Stimulated activated CD4-positive, alpha-beta T cell treated with anti-CD3 and anti-CD28 coated beads, Interleukin-15, amount 100 ng/mL, for 48 hours (primary cell): ENCODE measurements at regions not wholly inside any gene's neighbourhood (a gene's known extent, or its start where the extent isn't known, plus 50 kb on each side); places are given as distances from the start of the nearest gene placed in this dataset.

Source experiments
- DNase-seq, 2 donors: peaks; one replicate each; pipeline ENCODE4 v3.0.0-alpha.2; 2020; ENCODE audit warnings: low read depth in 2 of 2

DNA sequence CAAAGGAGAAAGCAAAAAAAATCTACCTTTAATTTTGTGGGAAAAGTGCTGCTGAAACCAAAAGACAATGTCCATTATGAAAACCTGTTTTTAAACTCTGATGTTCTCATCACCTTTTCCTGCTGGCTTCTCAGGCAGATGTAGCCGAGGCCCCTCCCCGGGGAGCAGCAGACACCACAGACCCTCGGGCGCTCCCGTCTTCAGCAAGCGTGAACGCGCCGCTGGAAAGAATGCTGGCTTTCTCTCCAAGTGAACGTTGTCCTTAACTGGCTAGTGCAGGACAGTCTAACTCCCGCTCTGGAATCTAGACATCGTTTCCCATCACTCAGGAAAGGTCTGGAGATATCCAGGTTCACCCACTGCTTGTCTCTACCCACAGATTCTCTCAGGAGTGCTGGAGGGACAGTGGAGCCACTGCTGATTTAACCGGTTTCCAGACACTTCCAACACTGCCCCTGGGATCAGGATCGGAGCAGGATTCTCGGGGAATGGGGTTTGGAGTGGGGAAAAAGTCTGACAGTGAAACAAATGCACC, 211.2 kb downstream of the RBFOX3 start:
- no peak for DNase-seq

DNA sequence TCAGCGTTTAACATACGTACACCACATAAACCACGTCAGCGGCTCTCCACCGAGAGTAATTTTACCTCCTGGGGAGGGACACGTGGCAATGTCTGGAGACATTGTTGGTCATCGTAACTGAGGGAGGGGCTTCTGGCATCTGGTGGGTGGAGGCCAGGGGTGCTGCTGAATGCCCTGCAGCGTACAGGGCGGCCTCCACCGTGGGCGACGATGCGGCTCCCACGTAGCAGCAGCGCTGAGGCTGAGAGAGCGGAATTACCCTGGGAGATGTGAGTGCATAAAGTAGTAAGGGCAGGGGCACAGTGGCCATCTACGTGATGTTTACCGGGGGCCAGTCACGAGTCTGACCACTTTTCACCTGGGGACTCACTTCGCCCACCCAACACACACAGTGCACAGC, 212.4 kb downstream of the RBFOX3 start:
- no peak for DNase-seq

DNA sequence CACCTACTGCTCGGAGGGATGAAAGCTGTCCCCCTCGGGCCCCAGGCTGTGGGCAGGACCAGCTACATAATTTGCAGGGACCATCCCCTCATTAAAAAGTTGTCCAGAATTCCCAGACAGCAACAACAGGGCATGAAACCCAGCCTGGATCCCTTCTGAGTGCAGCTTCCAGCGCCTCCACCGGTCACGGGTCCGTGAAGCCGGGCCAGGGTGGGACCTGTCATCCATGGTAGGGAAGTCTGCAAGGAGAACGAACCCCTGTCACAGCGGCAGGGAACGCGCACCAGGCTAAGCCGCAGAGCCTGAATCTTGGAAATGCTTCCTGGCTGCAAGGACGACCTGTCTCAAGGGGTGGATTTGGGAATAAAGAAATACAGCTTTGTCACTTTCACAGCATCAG, 214.2 kb downstream of the RBFOX3 start:
- no peak for DNase-seq

DNA sequence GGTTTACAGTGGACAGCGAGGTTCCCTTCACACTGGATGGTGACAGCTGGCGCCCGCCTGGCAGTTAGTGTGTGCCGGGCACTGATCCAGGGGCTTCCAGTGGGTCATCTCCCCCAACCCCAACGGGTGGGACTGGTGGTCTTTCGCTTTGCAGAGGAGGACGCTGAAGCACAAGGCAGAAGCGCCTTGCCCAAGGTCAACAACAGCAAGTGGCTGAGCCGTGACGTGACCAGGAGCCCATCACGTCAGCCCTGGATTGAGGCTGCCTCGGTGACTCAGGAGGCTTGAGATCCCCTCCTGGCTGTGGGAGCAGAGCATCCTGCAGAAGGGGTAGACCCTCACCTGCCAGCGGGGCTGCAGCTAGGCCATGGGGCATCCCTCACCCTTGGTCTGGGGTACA, 215.3 kb downstream of the RBFOX3 start:
- no peak for DNase-seq

DNA sequence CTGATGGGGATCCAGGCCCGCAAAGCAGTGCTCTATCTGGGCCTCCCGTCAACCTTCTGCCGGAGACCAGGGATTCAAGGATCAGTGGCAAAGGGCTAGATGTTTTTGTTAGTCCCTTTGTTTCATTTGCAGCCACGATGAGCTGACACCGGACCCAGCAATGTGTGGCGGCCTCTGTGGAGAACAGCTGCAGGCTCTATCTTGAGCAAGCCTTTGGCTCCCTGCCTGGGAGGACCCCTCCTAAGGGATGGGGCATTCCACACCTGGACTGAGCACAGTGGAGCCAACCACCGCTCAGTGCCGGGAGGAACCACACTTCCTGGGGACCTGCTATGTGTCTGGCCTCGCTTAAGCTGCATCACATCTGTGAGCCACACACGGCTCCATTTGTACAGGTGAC, 215.8 kb downstream of the RBFOX3 start:
- no peak for DNase-seq

DNA sequence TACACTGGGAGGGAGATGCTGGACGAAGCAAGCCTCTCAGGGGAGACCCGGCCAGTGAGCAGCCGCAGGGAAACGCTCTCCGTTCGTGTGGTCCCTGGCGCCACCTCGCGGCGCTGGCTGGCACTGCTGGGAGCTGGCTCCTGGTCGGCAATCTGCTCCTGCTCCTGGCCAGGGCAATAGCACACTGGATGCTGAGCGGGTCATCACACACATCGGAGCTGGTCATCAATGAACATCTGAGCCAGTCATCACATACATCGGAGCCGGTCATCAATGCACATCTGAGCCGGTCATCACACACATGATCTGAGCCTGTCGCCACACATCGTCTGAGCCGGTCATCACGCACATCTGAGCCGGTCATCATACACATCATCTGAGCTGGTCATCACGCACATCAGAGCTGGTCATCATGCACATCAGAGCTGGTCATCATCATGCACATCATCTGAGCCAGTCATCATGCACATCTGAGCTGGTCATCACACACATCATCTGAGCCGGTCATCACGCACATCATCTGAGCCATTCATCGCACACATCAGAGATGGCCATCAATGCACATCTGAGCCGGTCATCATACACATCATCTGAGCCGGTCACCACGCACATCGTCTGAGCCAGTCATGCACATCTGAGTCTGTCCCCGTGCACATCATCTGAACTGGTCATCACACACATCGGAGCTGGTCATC, 217.3 kb downstream of the RBFOX3 start:
- peak; percentile 22 to 62 for DNase-seq

DNA sequence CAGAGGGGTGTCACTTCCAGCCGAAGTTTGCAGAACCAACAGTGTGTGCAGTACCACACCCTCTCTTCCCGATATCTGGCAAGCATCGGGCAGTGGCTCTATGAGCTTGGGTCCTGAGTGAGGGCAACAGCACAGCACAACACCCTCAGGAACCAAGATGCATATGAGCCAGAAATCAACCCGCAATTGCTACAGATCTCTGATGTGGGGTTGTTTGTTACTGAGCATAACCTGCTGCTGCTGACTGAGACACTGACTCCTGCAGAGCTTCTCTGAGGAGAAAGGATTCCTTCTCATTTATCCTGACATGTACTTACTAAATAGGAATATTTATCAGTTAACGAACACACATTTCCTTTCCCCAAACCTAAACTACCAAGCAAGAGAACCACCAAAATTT, 218.3 kb downstream of the RBFOX3 start:
- no peak for DNase-seq

DNA sequence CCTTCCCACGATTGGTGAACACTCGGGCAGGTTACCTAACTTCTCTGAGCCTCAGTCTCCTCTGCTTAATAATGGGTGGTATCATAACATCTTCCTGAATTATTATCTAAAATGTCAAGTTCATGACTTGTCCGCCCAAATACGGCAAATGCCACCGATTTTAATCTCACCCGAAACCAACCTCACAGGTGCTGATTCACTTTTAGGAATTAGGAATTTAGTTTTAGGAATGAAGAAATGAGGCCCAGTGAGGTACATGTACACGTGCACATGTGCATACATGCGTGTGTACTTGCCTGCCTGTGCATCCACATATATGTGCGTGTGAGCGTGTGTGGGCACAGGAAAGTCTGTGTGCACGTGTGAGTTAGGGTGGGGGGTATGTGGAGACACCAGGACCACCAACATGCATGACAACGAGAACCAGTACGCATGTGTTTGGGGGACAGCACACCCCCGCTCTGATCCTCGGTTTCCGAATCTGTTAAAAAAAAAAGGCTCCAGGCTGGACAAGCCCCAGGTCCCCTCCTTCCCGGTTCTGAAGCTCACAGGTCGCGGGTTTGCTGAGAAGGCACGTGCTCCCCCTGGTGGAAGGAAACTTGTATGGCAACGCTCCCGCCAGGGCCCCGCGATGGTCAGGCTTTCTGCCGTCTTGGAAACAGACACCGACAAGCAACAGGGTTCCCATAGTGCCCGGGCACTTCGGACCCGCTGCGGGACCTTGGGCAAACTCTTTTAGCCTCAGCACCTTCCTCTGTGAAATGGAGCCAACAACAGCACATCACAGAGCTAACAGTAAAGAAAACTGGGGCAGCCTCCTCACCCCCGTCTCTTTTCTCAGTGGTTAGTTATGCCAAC, 219.2 kb downstream of the RBFOX3 start:
- peak; percentile 38 to 55 for DNase-seq

DNA sequence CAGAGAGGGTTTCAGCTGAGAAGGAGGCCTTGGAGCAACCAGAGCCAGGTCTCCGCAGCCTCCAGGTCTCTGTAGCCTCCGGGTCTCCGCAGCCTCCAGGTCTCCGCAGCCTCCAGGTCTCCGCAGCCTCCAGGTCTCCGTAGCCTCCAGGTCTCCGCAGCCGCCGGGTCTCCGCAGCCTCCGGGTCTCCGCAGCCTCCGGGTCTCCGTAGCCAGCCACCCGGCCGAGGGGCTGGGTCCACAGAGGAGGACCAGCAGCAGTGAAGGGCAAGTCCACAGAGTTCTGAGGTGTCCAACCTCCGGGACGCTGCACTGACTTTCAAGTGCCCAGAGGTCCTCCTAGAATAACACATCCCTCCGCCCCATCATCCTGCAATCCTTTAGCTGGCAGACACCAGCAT, 221.0 kb downstream of the RBFOX3 start:
- no peak for DNase-seq

DNA sequence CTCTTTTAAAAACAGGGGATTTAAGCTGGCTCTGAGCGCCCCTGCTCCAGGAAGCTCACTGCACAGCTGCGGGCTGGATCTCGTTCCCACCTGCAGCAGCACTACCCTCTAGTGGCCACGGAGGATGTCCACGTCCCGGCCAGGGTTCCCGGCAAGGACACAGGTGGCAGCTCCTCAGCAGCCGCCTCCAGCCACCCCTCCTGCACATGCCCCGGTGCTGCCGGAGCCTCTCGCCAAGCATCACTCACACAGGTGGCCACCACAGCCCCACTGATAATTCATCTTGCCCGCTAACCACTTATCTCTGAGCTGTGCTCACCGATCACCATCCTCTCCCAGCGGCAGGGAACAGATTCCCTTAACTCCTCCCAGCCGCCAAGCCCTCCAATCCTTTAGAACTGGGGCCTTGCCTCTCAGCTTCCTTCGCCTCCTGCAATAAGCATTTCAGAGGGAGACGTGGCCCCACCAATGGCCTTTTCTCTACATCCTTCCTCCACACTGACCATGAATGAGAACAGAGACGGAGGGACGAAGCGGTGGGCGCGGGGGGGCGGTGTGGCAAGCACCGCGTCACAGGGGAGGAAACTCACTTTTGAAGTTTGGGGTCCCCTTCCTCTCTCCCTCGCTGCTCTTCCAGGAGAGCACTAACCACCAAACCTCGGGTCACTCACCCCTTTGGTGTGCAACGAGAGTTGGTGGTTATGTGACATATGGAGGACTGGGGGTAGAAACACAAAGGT, 222.1 kb downstream of the RBFOX3 start:
- peak in 1 of 2 donors; percentile 3 for DNase-seq

DNA sequence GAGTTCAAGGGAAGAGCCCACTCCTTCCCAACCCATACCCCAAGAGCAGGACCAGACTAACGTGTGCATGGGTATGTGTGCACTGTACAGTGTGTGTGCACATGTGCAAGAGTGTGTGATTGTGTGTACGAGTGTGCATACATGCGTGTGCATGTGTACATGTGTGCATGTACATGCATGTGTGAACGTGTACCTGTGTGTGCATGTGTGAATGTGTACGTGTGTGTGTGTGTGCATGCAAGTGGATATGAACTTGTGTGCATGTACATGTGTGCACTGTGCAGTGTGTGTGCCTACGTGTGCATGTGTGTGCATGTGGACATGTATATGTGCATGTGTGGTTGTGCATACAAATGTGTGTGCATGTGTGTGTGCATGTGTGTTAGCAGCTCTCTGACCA, 223.1 kb downstream of the RBFOX3 start:
- no peak for DNase-seq

DNA sequence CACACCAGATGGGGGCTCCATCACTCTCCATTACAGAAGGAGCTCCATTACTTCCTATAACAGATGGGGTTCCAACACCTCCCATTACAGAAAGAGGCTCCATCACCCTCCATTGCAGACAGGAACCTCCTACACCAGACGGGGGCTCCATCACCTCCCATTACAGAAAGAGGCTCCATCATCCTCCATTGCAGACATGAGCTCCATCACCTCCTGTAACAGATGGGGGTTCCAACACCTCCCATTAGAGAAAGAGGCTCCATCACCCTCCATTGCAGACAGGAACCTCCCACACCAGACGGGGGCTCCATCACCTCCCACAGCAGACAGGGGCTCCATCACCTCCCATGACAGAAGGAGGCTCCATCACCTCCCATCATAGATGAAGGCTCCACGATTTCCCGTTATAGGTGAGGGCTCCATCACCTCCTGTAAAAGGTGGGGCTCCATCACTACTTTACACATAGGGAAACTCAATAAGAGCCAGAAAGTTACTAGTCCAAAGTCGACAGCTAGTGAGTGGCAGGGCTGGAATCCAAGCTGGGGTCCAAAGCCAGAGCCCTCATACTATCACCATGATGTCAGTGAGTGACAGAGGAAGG, 224.8 kb downstream of the RBFOX3 start:
- no peak for DNase-seq

DNA sequence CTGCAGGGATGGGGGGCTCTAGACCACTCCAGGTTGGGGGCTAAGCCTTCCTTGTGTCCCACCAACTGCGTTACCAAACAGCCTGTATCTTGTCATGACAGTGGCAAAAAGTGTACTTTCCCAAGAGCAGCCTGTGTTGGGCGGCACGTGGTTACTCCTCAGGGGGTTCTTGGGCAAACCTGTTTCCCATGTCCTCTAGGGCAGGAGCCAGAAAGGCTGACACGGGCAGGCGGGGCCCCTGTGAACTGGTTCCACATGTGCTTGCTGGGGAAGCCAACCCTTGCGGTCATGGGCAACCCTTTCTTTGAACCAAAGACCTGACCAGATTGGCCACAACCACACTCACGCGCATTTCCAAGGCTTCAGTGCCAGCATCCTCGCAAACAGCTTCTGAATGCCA, 228.5 kb downstream of the RBFOX3 start:
- no peak for DNase-seq

DNA sequence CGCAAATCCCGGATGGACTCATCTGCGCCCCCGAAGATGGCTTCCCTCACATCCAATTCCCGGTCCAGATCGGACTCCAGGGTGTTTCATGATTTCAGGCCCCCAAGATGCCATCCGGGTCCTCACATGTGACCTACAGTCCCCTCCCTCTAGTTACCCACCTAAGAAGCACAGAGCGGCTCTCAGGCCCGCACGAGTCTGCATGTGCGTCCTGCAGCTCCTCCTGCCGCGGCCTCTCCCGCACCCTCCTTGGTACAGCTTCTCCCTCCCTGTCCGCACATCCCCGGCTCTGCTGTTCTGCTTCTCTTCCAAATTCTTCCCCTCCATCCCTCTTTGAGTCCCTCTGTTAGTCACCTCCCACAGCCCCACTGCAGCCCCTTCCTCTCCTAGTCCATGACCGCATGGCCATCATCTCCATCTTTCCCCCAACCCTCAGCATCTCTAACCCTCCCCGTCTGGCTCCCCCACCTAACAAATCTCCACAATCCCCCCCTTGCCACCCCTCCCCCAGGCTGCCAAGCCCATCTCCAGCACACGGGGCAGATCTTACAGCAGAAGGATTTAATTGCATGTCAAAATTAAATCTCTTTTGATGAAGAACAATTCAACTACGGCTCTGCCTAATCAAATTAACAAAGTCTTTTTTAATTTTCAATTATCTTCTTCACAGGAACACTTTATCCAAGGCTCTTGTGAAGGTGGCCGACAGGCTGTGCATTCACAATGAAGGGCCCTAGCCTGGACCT, 231.0 kb downstream of the RBFOX3 start:
- DNase-seq: no peak

DNA sequence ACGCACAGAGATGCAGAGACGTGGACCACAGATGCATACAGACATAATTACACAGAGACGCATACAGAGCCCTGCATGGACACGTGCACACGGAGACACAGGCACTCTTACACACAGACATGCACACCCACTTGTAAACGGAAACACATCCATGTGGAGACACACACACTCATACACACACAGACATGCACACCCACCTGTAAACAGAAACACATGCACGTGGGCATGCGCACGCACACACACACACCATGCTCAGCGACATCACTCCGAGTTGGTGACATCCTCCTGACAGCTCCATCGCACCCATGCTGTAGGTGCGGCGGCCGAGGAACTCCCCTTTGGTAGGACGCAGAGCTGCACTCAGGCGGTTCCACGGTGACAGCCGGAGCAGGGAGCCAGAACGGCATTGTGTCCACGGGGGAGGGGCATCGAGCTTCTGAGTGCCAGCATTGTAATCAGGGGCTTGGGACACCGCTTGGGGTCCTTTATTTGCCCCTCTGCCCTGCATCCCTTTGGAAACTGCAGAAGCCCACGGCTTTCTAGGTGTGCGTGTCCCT, 233.5 kb downstream of the RBFOX3 start:
- no peak for DNase-seq

DNA sequence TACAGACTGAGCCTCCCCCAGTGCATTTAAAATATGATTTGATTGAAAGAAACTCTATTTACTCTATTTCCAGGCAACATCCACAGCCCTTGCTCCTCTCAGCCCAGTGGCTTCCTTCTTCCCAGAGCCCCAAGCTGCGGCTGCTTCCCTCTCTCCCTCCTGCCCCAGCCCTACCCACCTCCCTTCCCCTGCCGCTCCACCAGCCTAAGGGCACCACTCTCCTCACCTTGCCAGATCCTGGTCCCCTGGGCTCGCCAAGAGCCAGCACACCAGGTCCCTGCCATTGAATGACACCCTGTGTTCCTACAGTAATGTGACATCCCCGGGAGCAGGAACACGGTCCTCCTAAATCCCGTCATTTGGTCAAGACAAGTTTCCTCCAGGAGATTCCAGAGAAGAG, 236.0 kb downstream of the RBFOX3 start:
- no peak for DNase-seq

DNA sequence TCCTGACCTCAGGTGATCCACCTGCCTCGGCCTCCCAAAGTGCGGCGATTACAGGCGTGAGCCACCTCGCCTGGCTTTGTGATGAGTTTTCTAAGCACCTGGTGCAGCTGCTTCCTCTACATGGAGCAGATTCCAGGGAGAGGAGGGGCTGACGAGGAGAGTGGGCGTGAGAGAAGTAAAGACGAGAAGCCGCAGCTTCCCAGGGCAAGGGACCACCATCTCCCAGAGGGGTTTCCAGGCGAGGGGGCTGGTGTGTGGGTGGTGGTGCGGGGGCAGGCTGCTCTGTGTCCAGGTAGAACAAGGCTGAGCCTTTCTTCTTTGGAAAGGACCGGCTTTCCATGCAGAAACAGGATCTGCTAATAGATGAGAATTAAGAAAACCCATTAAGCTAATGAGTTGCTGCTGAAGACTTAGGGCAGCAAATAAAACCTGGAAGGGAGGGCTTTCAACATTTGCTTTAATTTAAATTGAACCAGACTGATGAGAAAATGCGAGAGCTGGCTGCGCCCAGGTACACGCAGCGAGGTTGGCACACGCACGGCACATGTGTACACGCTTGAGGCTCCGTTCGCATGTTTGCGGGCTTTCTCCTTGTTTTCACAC, 236.7 kb downstream of the RBFOX3 start:
- no peak for DNase-seq

DNA sequence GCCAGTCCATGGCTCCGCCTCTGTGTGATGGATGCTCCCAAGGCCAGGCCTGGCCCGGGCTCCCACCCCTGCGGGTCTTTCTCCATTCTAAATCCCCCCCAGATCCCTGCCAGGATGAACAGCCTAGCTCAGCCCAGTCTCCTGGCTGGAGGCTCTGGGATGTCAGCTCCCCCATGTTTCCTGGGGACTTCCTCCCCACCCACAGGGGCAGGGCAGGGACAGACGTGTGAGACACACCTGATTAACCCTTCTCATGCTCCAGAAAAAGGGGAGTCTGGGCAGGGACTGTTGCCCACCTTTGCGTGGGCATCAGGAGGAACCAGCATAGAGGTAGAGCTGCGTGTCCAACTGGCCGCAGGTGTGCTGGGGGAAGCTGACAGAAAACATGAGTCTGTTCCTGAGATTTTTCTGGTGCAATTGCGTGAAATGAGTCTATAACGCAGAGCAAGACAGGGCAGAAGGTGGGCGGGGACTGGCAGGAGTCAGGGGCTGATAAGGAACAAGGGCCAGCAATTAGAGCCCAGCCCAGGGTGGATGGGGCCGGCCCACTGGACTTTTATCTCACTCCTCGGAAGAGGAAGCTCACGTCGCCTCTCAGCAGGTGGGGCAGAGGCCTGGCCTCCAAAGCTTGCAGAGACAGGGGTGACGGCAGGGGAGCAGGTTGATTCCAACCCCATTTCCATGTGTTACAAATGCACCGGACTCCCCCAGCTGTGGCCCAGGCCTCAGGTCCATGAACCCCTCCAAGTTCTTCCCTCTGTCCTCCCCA, 238.2 kb downstream of the RBFOX3 start:
- DNase-seq: no peak

DNA sequence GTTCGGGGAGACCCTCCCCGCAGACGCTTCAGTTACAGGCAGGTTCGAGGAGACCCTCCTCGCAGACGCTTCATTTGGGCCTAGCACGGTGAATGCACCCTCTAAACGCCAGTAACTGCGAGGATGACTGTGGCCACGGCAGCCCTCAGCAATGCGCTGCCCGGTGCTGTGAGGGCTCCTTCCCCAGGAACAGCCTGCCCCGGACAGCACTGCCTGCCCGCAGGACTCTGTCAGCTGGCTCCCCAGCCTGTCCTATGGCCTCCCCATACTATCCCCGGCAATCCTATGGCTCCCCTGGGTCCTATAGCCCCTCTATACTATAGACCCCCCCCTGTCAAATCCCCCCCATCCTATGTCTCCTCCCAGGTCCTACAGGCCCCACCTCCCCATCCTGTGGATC, 238.9 kb downstream of the RBFOX3 start:
- DNase-seq: no peak

DNA sequence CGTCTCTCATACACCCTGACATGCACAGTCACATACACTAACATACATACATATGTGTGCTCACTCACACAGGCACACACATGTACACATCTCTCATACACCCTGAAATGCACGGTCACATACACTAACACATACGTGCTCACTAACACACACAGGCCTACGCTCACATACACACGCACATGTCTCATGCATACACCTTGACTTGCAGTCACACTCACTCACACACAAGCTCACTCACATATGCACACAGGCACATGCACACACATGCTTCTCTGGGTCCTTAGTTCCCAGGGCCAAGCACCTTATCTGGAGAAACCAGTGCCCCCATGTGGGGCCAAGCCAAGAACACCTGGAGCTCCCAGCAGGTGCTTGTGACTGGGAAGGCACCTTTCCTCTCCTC, 240.3 kb downstream of the RBFOX3 start:
- no peak for DNase-seq
